CD4-positive, alpha-beta T cell (primary cell): ENCODE measurements at regions not wholly inside any gene's neighbourhood (a gene's known extent, or its start where the extent isn't known, plus 50 kb on each side); places are given as distances from the start of the nearest gene placed in this dataset.

Experiments used
- ATAC-seq: fragments of 200-7000 bp; cut with Tn5 transposase; one replicate; pipeline ENCODE4 v1.10.0; 2022; ENCODE audit warnings: mild to moderate bottlenecking; ENCODE audit not compliant: poor library complexity
- CTCF ChIA-PET: fragments of 350-600 bp; sonication (Branson Sonifier 250); formaldehyde crosslinking; loops from one replicate; lab custom pipeline; 2021; ENCODE audit warnings: antibody characterized with exemption, inconsistent platforms; lab: Charles Lee
- POLR2A ChIA-PET: fragments of 350-600 bp; sonication (Branson Sonifier 250); formaldehyde crosslinking; loops from one replicate; lab custom pipeline; 2021; ENCODE audit warnings: antibody characterized with exemption, inconsistent platforms; lab: Charles Lee
- DNase-seq, 14 experiments: peaks; one replicate each; pipeline ENCODE4 v3.0.0-alpha.2; 2013 to 2020; ENCODE audit warnings: mixed read lengths in 2 of 14
- H3K27ac ChIP-seq, 2 donors: one replicate each; pipeline versions ENCODE4 v1.5.1 to v1.7.0; 2013; ENCODE audit warnings: low read length in 2 of 2, low read depth in 1 of 2, mild to moderate bottlenecking in 1 of 2
- H3K27me3 ChIP-seq, 2 experiments: 1 replicate in 1 of 2; 2 replicates in 1 of 2; pipeline versions ENCODE4 v1.6.1 to v1.7.0; 2013; ENCODE audit warnings: low read length in 2 of 2, control low read depth in 1 of 2, mild to moderate bottlenecking in 1 of 2, moderate library complexity in 1 of 2; ENCODE audit not compliant: insufficient read depth in 2 of 2, control insufficient read depth in 1 of 2
- H3K36me3 ChIP-seq: one replicate; pipeline ENCODE4 v1.6.1; 2013; ENCODE audit warnings: low read length, control low read depth; ENCODE audit not compliant: insufficient read depth
- H3K4me1 ChIP-seq: one replicate; pipeline ENCODE4 v1.6.1; 2013; ENCODE audit warnings: low read length, control low read depth; ENCODE audit not compliant: insufficient read depth
- H3K4me3 ChIP-seq: one replicate; pipeline ENCODE4 v1.5.1; 2013; ENCODE audit warnings: mild to moderate bottlenecking, low read length, moderate library complexity
- H3K9me3 ChIP-seq, 2 experiments: 1 replicate in 1 of 2; 2 replicates in 1 of 2; pipeline versions ENCODE4 v1.6.1 to v1.7.0; 2013; ENCODE audit warnings: low read length in 2 of 2, mild to moderate bottlenecking in 2 of 2, control low read depth in 1 of 2, moderate library complexity in 1 of 2; ENCODE audit not compliant: control insufficient read depth in 1 of 2, insufficient read depth in 1 of 2
- H3K27ac Mint-ChIP-seq: one replicate; pipeline ENCODE4 v1.8.0; 2020; ENCODE audit warnings: mixed read lengths
- H3K27me3 Mint-ChIP-seq: one replicate; pipeline ENCODE4 v1.8.0; 2021; ENCODE audit warnings: mixed read lengths
- H3K36me3 Mint-ChIP-seq: one replicate; pipeline ENCODE4 v1.8.0; 2021; ENCODE audit warnings: low read depth, mixed read lengths
- H3K4me1 Mint-ChIP-seq: one replicate; pipeline ENCODE4 v1.8.0; 2021; ENCODE audit warnings: low read depth, mixed read lengths
- H3K4me3 Mint-ChIP-seq: one replicate; pipeline ENCODE4 v1.8.0; 2020; ENCODE audit warnings: mild to moderate bottlenecking, mixed read lengths
- H3K9me3 Mint-ChIP-seq: one replicate; pipeline ENCODE4 v1.8.0; 2020; ENCODE audit warnings: mixed read lengths
- CTCF ChIP-seq: fragments of 200-600 bp; IDR thresholded peaks from one replicate; pipeline ENCODE4 v1.8.0; 2022; ENCODE audit warnings: antibody characterized with exemption, mild to moderate bottlenecking
- intact Hi-C, 2 experiments: fragments of 100-400 bp; cut with DNase I in 1 of 2; cut with micrococcal nuclease in 1 of 2; formaldehyde crosslinking; loops; one replicate each; pipeline versions ENCODE4 v1.15.1 to v1.9.0; 2023 to 2025; cut with DNase I, micrococcal nuclease

DNA sequence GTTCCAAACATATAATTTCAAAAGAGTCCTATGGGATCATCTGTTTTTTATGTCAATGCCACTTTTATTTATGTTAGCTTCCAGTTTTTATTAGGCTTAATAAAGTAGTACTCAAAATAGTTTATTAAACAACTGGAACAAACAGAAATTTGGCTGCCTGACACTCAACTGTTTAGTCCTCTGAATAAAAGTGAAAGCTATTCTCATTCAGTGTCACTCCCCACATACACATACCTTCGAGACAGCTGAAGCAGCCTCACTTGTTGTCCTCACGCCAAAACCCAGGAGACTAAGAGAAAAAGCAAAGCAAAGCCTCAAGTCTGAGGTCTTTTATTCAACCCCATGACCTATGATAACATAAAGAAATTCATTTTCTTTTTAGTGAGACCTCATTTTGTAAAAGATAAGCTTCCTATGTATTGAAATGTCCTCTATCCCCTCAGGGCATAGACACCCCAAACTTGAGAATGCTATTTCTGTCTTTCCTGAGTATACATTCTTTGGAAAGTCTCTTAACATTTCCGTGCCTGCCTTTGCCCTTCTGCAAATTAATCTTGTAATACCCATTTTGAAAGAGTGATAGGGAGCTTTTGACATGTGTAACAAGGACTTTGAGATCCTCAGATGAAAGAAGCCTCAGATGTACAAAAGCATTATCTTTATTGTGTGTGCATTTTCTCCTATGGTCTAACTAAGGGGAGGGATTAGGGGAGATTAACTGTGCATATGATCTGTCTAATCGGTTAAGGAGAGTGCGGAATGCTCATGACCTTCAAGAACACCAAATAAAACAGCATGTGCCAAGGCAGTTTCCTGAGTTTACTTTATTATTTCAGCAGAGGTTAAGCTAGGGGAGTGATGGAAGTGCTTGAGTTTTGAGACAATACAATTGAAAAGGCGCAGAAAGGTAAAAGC, 1523.7 kb upstream of the PIK3C3 start:
- Mint-ChIP-seq H3K4me3 (no peak overlapping the region), H3K4me1 (no peaks in the 10 kb centered on the region), H3K27me3 (no peaks in the 10 kb centered on the region), H3K36me3 (no peaks in the 10 kb centered on the region), H3K9me3 (peaks cover 4% of the 10 kb centered on the region), H3K27ac (no peak overlapping the region)
- no peak for TF ChIP-seq CTCF
- Histone ChIP-seq H3K27me3 (no peaks in the 10 kb centered on the region), H3K36me3 (no peaks in the 10 kb centered on the region), H3K9me3 (peaks cover 0 to 5% of the 10 kb centered on the region in 2 experiments), H3K27ac (no peak overlapping the region), H3K4me3 (no peak overlapping the region), H3K4me1 (no peaks in the 10 kb centered on the region)
- DNase-seq (no peak), ATAC-seq (no peak)
- POLR2A ChIA-PET: no interaction called here
- intact Hi-C loops: no loop called here
- CTCF ChIA-PET: no interaction called here

DNA sequence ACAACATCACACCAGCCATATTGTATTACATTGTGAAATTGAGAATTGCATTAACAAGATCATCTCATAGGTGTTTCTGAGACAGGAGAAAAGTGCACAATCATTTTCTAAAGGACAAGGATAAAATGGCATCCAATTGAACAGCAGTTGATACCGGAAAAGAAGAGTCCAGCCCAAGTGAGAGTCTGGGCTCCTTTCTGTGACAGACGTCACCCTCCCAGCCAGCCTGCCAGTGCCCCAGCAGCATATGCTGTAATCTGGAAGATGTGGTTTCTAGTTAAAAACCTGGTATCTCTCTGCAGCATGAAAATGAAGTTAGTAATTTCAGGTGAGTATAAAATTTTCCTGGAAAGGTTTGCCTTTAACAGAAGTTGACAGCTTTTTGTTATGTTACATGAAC, 1531.7 kb upstream of the PIK3C3 start:
- H3K9me3 Mint-ChIP-seq: peaks cover 7% of the 10 kb centered on the region
- no peak for DNase-seq
- Histone ChIP-seq H3K4me1 (no peaks in the 10 kb centered on the region), H3K36me3 (no peaks in the 10 kb centered on the region), H3K9me3 (no peaks in the 10 kb centered on the region), H3K4me3 (no peak overlapping the region), H3K27ac (no peak overlapping the region), H3K27me3 (no peaks in the 10 kb centered on the region)
- no peak overlapping the region for H3K27ac Mint-ChIP-seq
- no peaks in the 10 kb centered on the region for H3K4me1 Mint-ChIP-seq
- no peak for ATAC-seq
- POLR2A ChIA-PET: no interaction called here
- H3K27me3 Mint-ChIP-seq: no peaks in the 10 kb centered on the region
- H3K36me3 Mint-ChIP-seq: no peaks in the 10 kb centered on the region
- intact Hi-C loops: no loop called here
- no peak for TF ChIP-seq CTCF
- no peak overlapping the region for H3K4me3 Mint-ChIP-seq
- CTCF ChIA-PET: no interaction called here

DNA sequence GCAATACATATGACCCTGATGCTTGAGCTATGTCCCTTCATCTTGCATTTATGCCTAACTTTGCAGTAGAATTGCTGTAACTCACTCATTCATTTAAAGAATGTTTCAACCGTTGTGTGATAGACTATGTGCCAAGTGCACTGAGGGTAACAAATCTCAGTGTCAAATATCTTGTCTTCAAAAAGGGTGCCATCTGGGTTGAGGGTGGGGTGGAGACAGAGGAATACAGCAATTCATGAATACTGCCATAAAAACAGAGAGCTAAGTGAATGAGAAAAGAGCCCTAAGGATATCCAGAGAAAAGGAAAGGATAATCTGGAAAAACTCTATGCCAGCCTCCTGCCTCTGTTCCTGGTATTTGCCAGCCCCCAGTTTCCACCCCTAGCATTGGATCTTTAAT, 1534.4 kb upstream of the PIK3C3 start:
- no peaks in the 10 kb centered on the region for H3K4me1 Mint-ChIP-seq
- no peaks in the 10 kb centered on the region for H3K36me3 Mint-ChIP-seq

More for the DNA sequence above, 1534.4 kb upstream of the PIK3C3 start:
- CTCF ChIA-PET: no interaction called here
- peaks cover 10% of the 10 kb centered on the region for H3K9me3 Mint-ChIP-seq
- no peak for ATAC-seq
- no peaks in the 10 kb centered on the region for H3K27me3 ChIP-seq
- H3K27ac ChIP-seq: no peak overlapping the region
- no peaks in the 10 kb centered on the region for H3K36me3 ChIP-seq
- no peaks in the 10 kb centered on the region for H3K27me3 Mint-ChIP-seq
- H3K27ac Mint-ChIP-seq: no peak overlapping the region
- POLR2A ChIA-PET: no interaction called here
- H3K4me1 ChIP-seq: no peaks in the 10 kb centered on the region
- intact Hi-C loops: no loop called here
- no peak for TF ChIP-seq CTCF
- no peak overlapping the region for H3K4me3 Mint-ChIP-seq
- H3K4me3 ChIP-seq: no peak overlapping the region
- H3K9me3 ChIP-seq: no peaks in the 10 kb centered on the region
- no peak for DNase-seq
